Muscle layer of duodenum (tissue), 2 donors: ENCODE measurements at regions not wholly inside any gene's neighbourhood (a gene's known extent, or its start where the extent isn't known, plus 50 kb on each side); places are given as distances from the start of the nearest gene placed in this dataset.
"Not testable (repeated sequence)": the region's sequence is repeated elsewhere in the genome, so short reads cannot be mapped to it uniquely, and the experiment has no call there.

Experiments used
- H3K27ac ChIP-seq: one replicate; pipeline ENCODE4 v1.7.0; 2013; ENCODE audit warnings: mild to moderate bottlenecking, low read length
- H3K27me3 ChIP-seq: one replicate; pipeline ENCODE4 v1.7.0; 2013; ENCODE audit warnings: low read depth, mild to moderate bottlenecking, control low read depth, low read length
- H3K36me3 ChIP-seq, 2 donors: one replicate each; pipeline ENCODE4 v1.7.0; 2013; ENCODE audit warnings: low read length in 2 of 2, control low read depth in 1 of 2, mild to moderate bottlenecking in 1 of 2; ENCODE audit not compliant: insufficient read depth in 2 of 2, control insufficient read depth in 1 of 2
- H3K4me1 ChIP-seq, 2 donors: one replicate each; pipeline ENCODE4 v1.7.0; 2013; ENCODE audit warnings: low read length in 2 of 2, mild to moderate bottlenecking in 2 of 2, control low read depth in 1 of 2, moderate library complexity in 1 of 2; ENCODE audit not compliant: insufficient read depth in 2 of 2, control insufficient read depth in 1 of 2
- H3K4me3 ChIP-seq, 2 donors: one replicate each; pipeline ENCODE4 v1.7.0; 2013; ENCODE audit warnings: low read length in 2 of 2, low read depth in 1 of 2, mild to moderate bottlenecking in 1 of 2
- H3K9me3 ChIP-seq, 2 donors: one replicate each; pipeline ENCODE4 v1.7.0; 2013; ENCODE audit warnings: low read length in 2 of 2, control low read depth in 1 of 2, mild to moderate bottlenecking in 1 of 2; ENCODE audit not compliant: control insufficient read depth in 1 of 2
- donor health status: healthy.

DNA sequence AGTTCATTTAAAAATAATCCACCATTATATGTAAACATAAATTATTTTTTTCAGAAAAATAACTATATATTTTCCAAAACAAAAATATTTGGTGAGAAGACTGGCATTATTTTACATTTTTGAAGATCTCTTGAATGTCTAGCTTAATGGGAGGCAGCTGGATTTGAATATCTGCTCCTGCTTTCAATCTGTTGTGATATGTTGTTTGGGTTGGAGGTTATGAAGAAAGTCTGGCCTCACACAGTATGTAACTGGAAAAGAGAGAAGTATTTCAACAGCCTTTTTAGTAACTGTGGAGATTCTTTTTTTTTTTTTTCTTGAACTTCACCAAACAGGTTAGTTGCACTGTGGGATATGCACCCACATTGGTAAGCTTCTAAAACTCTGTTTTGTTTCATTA, 84.7 kb upstream of the SLIT3 start:
- no peaks in the 10 kb centered on the region for H3K36me3 ChIP-seq
- H3K27ac ChIP-seq = no peak overlapping the region
- no peak overlapping the region for H3K4me3 ChIP-seq
- H3K4me1 ChIP-seq = no peaks in the 10 kb centered on the region
- no peaks in the 10 kb centered on the region for H3K9me3 ChIP-seq
- no peaks in the 10 kb centered on the region for H3K27me3 ChIP-seq

DNA sequence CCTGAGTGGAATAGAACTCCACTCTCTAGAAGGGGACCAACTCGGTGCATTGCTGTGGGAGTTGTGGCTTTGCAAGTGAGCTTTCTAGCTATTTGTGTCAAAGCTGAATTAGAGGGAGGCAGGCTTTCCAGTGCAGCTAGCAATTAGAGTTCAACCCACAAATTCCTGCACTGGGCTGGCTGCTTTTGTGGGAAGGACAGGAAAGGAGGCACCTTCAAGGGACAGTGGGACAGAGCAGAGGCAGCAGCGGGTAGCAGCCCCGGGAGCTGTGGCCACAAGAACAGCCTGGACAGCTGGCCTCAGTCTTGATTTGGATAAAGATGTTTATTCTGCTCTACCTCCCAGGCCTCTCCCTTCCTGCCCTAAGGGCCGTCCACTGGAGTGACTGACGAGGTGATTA, 83.7 kb upstream of the SLIT3 start:
- Histone ChIP-seq H3K4me1 (no peaks in the 10 kb centered on the region), H3K27me3 (no peaks in the 10 kb centered on the region), H3K27ac (no peak overlapping the region), H3K9me3 (no peaks in the 10 kb centered on the region), H3K36me3 (no peaks in the 10 kb centered on the region), H3K4me3 (no peak overlapping the region)

DNA sequence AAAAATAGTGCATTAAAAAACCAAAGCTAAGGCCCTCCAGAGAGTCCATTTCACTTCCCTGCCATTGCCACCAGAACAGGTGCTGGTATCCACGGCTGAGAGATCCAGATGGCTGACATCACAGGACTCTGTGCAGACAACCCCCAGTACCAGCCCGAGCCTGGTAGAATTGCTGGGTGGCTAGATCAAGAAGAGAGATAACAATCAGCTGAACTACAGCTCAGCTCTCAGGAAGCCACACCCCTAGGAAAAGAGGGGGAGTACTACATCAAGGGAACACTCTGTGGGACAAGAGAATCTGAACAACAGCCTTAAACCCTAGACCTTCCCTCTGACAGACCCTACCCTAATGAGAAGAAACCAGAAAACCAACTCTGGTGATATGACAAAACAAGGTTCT, 73.8 kb upstream of the SLIT3 start:
- no peaks in the 10 kb centered on the region for H3K27me3 ChIP-seq
- no peaks in the 10 kb centered on the region for H3K4me1 ChIP-seq
- H3K27ac ChIP-seq = no peak overlapping the region
- peaks cover 0 to 3% of the 10 kb centered on the region in 2 donors for H3K9me3 ChIP-seq
- no peak overlapping the region for H3K4me3 ChIP-seq
- no peaks in the 10 kb centered on the region for H3K36me3 ChIP-seq

DNA sequence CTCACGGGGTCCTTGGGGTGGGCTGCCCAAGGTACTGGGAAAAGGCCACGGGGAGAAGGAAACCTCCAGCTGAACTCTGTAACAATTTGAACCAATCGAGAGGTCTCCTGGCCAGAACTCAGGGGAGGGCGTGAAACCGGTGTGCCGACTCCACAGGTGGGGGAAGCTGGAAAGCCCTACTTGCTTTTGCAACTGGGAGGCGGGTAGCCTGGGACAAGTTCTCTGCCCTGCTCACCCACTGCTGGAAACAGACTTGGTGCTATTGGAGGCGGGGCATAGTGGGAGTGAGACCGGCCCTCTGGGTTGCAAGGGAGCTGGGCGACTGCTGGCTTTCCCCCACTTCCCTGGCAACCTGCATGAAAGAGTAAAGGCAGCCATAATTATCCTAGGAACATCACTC, 73.2 kb upstream of the SLIT3 start:
- Histone ChIP-seq H3K27me3 (no peaks in the 10 kb centered on the region), H3K4me3 (no peak overlapping the region), H3K9me3 (peaks cover 0 to 3% of the 10 kb centered on the region in 2 donors), H3K27ac (no peak overlapping the region), H3K4me1 (no peaks in the 10 kb centered on the region), H3K36me3 (no peaks in the 10 kb centered on the region)

DNA sequence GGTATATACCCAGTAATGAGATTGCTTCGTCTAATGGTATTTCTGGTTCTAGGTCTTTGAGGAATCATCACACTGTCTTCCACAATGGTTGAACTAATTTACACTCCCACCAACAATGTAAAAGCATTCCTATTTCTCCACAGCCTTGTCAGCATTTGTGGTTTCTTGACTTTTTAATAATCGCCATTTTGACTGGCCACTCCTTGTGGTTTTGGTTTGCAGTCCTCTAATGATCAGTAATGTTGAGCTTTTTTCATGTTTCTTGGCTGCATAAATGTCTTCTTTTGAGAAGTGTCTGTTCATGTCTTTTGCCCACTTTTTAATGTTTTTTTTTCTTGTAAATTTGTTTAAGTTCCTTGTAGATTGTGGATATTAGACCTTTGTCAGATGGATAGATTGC, 70.9 kb upstream of the SLIT3 start:
- not testable (repeated sequence) for H3K4me3 ChIP-seq, H3K36me3 ChIP-seq, H3K4me1 ChIP-seq, H3K27ac ChIP-seq, H3K27me3 ChIP-seq, H3K9me3 ChIP-seq

DNA sequence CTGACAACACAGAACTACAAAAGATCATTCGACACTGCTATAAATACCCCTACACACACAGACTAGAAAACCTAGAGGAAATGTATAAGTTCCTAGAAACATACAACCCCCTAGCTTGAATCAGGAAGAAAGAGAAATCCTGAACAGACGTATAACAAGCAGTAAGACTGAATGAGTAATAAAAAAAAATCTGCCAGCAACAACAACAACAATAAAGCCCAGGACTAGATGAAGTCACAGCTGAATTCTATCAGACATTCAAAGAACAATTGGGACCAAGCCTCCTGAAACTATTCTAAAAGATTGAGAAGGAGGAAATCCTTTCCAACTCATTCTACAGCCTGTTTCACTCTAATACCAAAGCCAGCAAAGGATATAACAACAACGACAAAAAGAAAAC, 68.2 kb upstream of the SLIT3 start:
- H3K36me3 ChIP-seq = no peaks in the 10 kb centered on the region
- no peak overlapping the region for H3K27ac ChIP-seq
- H3K4me3 ChIP-seq = no peak overlapping the region
- H3K27me3 ChIP-seq = no peaks in the 10 kb centered on the region
- no peaks in the 10 kb centered on the region for H3K4me1 ChIP-seq
- peaks cover 0 to 3% of the 10 kb centered on the region in 2 donors for H3K9me3 ChIP-seq

DNA sequence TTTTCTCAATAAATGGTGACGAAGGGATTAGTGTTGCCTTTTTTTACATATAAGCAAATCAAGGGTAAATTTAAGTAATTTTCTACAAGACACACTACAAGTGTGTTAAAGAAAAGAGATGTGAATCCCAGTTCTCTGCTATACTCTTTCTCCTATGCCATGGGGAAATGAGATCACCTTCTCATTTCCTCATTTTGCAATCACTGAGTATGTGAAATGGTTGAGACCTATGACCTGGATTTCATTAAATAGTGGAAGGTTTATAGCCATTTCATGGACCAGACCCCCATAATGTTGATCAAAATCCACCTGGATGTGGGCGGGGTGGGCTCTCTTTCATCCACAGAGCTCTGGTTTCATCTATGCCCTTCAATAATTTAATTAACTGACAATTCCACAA, 66.9 kb upstream of the SLIT3 start:
- Histone ChIP-seq H3K27me3 (no peaks in the 10 kb centered on the region), H3K27ac (no peak overlapping the region)

DNA sequence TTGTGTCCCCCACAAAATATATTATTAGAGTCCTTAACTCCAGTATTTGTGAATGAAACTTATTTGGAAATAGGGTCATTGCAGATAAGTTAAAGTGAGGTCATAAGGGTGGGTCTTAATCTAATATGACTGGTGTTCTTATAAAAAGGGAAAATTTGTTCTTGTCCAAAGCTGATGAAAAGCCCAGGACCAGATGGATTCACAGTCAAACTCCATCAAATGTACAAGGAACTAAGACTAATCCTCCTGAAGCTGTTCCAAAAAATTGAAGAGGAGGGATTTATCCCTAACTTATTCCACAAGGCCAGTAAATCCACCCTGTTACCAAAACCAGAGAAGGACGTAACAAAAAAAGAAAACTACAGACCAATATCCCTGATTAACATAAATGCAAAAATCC, 56.4 kb upstream of the SLIT3 start:
- no peaks in the 10 kb centered on the region for H3K4me1 ChIP-seq
- no peaks in the 10 kb centered on the region for H3K9me3 ChIP-seq
- no peaks in the 10 kb centered on the region for H3K36me3 ChIP-seq
- H3K27ac ChIP-seq = no peak overlapping the region
- H3K27me3 ChIP-seq = no peaks in the 10 kb centered on the region
- no peak overlapping the region for H3K4me3 ChIP-seq

More for the DNA sequence above, 66.9 kb upstream of the SLIT3 start:
- Histone ChIP-seq H3K9me3 (peaks cover 0 to 3% of the 10 kb centered on the region in 2 donors), H3K4me1 (no peaks in the 10 kb centered on the region), H3K4me3 (no peak overlapping the region), H3K36me3 (no peaks in the 10 kb centered on the region)

DNA sequence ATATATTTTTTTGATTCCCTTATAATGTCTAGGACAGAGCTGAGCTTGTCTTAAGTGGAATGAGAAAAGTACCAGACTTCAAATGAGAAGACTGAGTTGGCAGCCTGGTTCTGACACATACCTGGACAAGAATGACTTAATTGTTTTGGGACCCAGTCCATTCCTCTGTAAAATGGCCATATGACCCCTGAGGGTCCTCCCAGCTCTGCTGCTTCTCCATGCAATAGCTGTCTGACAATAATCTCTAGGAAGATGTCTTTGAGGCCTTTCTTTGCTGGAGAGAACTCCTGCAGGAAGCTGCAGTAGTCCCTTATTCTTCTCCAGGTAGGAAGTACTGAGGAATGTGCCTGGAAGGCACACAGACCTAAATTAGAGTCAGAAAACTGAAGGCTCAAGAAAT, 55.9 kb upstream of the SLIT3 start:
- H3K4me3 ChIP-seq = no peak overlapping the region
- no peaks in the 10 kb centered on the region for H3K36me3 ChIP-seq
- H3K9me3 ChIP-seq = no peaks in the 10 kb centered on the region
- no peak overlapping the region for H3K27ac ChIP-seq
- no peaks in the 10 kb centered on the region for H3K27me3 ChIP-seq
- H3K4me1 ChIP-seq = no peaks in the 10 kb centered on the region

DNA sequence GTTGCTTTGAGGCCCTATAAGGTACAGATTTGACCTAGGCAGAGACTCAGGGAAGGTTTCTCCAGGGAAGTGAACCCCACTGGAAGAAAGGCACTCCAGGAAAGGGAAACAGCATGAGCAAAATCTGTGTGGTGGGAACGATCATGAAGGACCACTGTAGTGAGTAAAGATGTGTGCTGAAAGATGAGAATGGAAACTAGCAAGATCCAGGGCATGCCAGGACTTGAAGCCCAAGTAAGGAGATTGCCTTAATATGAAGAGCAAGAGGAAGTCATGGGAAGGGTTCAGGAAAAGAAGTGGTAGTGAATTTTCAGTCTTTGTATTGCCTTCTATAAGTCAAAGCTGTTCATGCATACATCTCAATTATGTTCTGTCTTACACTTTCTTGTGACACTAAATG, 55.2 kb upstream of the SLIT3 start:
- H3K36me3 ChIP-seq = no peaks in the 10 kb centered on the region

DNA sequence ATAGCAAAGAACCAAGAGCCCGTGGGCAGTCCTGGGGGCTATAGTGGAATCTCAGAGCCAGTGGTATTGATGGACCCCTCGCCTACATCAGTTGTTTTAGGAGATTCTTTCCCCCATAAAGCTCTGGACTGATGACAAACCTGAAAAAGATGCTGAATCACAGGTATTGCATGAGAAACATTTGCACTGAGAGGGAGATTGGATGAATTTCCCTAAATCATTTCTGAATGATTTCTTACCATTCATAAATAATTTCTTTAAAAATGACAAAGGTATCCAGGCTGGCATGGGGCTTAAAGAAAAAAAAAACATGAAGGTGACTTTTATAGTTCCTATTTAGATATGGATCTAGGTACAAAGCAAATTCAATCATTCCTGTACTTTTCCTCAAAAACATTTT, 54.0 kb upstream of the SLIT3 start:
- H3K36me3 ChIP-seq = no peaks in the 10 kb centered on the region
- no peaks in the 10 kb centered on the region for H3K4me1 ChIP-seq
- no peak overlapping the region for H3K4me3 ChIP-seq
- H3K27me3 ChIP-seq = no peaks in the 10 kb centered on the region
- no peak overlapping the region for H3K27ac ChIP-seq
- no peaks in the 10 kb centered on the region for H3K9me3 ChIP-seq

More for the DNA sequence above, 55.2 kb upstream of the SLIT3 start:
- no peaks in the 10 kb centered on the region for H3K4me1 ChIP-seq
- no peaks in the 10 kb centered on the region for H3K27me3 ChIP-seq
- no peaks in the 10 kb centered on the region for H3K9me3 ChIP-seq
- no peak overlapping the region for H3K4me3 ChIP-seq
- H3K27ac ChIP-seq = no peak overlapping the region

DNA sequence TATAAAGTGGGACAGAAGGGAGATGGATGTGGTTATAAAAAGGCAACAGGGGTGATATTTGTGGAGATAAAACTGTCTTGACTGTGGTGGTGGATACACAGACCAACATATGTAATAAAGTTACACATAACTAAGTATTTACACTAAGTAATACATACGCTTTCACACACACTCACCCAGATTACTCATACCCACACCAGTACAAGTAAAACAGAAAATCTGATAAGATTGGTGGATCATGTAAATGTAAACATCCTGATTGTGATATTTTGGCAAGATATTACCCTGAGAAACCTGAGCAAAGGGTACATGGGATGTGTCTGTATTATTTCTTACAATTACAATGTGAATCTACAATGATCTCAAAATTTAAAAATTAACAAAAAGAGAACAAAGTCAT, 53.3 kb upstream of the SLIT3 start:
- H3K27ac ChIP-seq = no peak overlapping the region
- no peak overlapping the region for H3K4me3 ChIP-seq
- no peaks in the 10 kb centered on the region for H3K4me1 ChIP-seq
- H3K36me3 ChIP-seq = no peaks in the 10 kb centered on the region
- no peaks in the 10 kb centered on the region for H3K27me3 ChIP-seq
- H3K9me3 ChIP-seq = no peaks in the 10 kb centered on the region
